PC-9 (cell line): ENCODE measurements at regions not wholly inside any gene's neighbourhood (a gene's known extent, or its start where the extent isn't known, plus 50 kb on each side); places are given as distances from the start of the nearest gene placed in this dataset.
"Not testable (repeated sequence)": the region's sequence is repeated elsewhere in the genome, so short reads cannot be mapped to it uniquely, and the experiment has no call there.

Experiments used
- BruUV-seq: library from RNA; stranded (reverse); fragments of 400-500 nt; replicated peaks from 2 replicates; lab custom pipeline; 2021; lab: Mats Ljungman, UMichigan
- CTCF ChIA-PET: fragments of 300-600 bp; sonication (Branson Sonifier 250); formaldehyde crosslinking; loops from one replicate; lab custom pipeline; 2022; ENCODE audit warnings: antibody characterized with exemption; lab: Charles Lee
- POLR2A ChIA-PET: fragments of 300-600 bp; sonication (Branson Sonifier 250); formaldehyde crosslinking; loops from one replicate; lab custom pipeline; 2022; ENCODE audit warnings: antibody characterized with exemption; ENCODE audit not compliant: unreplicated experiment; lab: Charles Lee
- DNase-seq, 2 experiments: peaks; one replicate each; pipeline versions ENCODE4 v3.0.0 to v3.0.0-alpha.2; 2015 to 2022; ENCODE audit warnings: mixed read lengths in 1 of 2
- H2AFZ ChIP-seq: fragments of 200-600 bp; sonication (generic); 2 replicates; pipeline ENCODE4 v1.8.1; 2017; ENCODE audit warnings: antibody characterized with exemption
- H3F3A ChIP-seq: fragments of 200-600 bp; sonication (generic); 2 replicates; pipeline ENCODE4 v1.8.1; 2017; ENCODE audit warnings: antibody characterized with exemption, mild to moderate bottlenecking, low read depth; ENCODE audit not compliant: insufficient read depth
- H3K27ac ChIP-seq: fragments of 200-600 bp; sonication (generic); 2 replicates; pipeline ENCODE4 v1.6.1; 2016; ENCODE audit warnings: mixed run types
- H3K27me3 ChIP-seq: fragments of 200-600 bp; sonication (generic); 2 replicates; pipeline ENCODE4 v1.6.1; 2016; ENCODE audit warnings: low read depth, mixed run types; ENCODE audit not compliant: insufficient read depth
- H3K36me3 ChIP-seq: fragments of 200-600 bp; sonication (generic); 2 replicates; pipeline ENCODE4 v1.6.1; 2016; ENCODE audit warnings: low read depth, mixed run types
- H3K4me1 ChIP-seq: fragments of 200-600 bp; sonication (generic); replicated peaks from 2 replicates; pipeline ENCODE4 v1.6.1; 2016; ENCODE audit warnings: mixed run types; ENCODE audit not compliant: insufficient read depth
- H3K4me2 ChIP-seq: fragments of 200-600 bp; sonication (generic); 2 replicates; pipeline ENCODE4 v1.6.1; 2017; ENCODE audit warnings: mixed run types
- H3K4me3 ChIP-seq: fragments of 200-600 bp; sonication (generic); 2 replicates; pipeline ENCODE4 v1.6.1; 2016; ENCODE audit warnings: mixed run types
- H3K79me2 ChIP-seq: fragments of 200-600 bp; sonication (generic); 2 replicates; pipeline ENCODE4 v1.6.1; 2017; ENCODE audit warnings: low read depth, mixed run types
- H3K9me2 ChIP-seq: fragments of 200-600 bp; sonication (generic); 2 replicates; pipeline ENCODE4 v1.8.1; 2017; ENCODE audit warnings: mild to moderate bottlenecking; ENCODE audit not compliant: insufficient read depth
- H3K9me3 ChIP-seq: fragments of 200-600 bp; sonication (generic); 2 replicates; pipeline ENCODE4 v1.8.1; 2016; ENCODE audit warnings: low read depth; ENCODE audit not compliant: insufficient read depth
- H4K20me1 ChIP-seq: fragments of 200-600 bp; sonication (generic); 2 replicates; pipeline ENCODE4 v1.8.1; 2017; ENCODE audit not compliant: insufficient read depth
- CTCF ChIP-seq: fragments of 200-600 bp; sonication (generic); conservative IDR thresholded peaks from 2 replicates; pipeline ENCODE4 v1.6.1; 2017; ENCODE audit warnings: mixed run types, antibody characterized with exemption, mild to moderate bottlenecking, moderate library complexity
- EZH2 ChIP-seq: fragments of 200-600 bp; sonication (generic); IDR thresholded peaks from 2 replicates; pipeline ENCODE4 v1.8.0; 2017; ENCODE audit warnings: antibody characterized with exemption, low read depth
- intact Hi-C: fragments of 100-400 bp; cut with micrococcal nuclease; formaldehyde crosslinking; loops from one replicate; pipeline ENCODE4 v1.10.0; 2022; ENCODE audit not compliant: unreplicated experiment

- no peaks in the 10 kb centered on the region for H4K20me1 ChIP-seq
- no peaks in the 10 kb centered on the region for H3K9me2 ChIP-seq
- no peaks in the 10 kb centered on the region for H3K4me1 ChIP-seq
- no peak overlapping the region for H3K4me3 ChIP-seq
- intact Hi-C loops, result no loop called here
- H3F3A ChIP-seq, result no peaks in the 10 kb centered on the region
- H2AFZ ChIP-seq, result no peak overlapping the region
- H3K9me3 ChIP-seq, result no peaks in the 10 kb centered on the region
- no peak for DNase-seq
- ChIA-PET POLR2A (no interaction called here), CTCF (no interaction called here)
- no peaks in the 10 kb centered on the region for H3K36me3 ChIP-seq
- TF ChIP-seq EZH2 (no peak), CTCF (no peak)
- H3K27ac ChIP-seq, result no peak overlapping the region
- no peaks in the 10 kb centered on the region for H3K27me3 ChIP-seq
- BruUV-seq, result no TSS peak
- H3K4me2 ChIP-seq, result no peak overlapping the region
- H3K79me2 ChIP-seq, result no peaks in the 10 kb centered on the region
Observed at GRCh38 chr11:38900211-38900610, 2302.2 kb upstream of the RAG2 start.

- H3K4me3 ChIP-seq, H2AFZ ChIP-seq, intact Hi-C loops, H3K27ac ChIP-seq, H3K79me2 ChIP-seq, H3K27me3 ChIP-seq, POLR2A ChIA-PET, BruUV-seq, H3K9me3 ChIP-seq, H3K4me2 ChIP-seq, H3K36me3 ChIP-seq, DNase-seq, H4K20me1 ChIP-seq, H3F3A ChIP-seq, H3K9me2 ChIP-seq, CTCF ChIA-PET, H3K4me1 ChIP-seq: not testable (repeated sequence)
Observed at GRCh38 chr11:38894201-38894600, 2296.2 kb upstream of the RAG2 start.

- CTCF ChIA-PET, result no interaction called here
- POLR2A ChIA-PET, result no interaction called here
- TF ChIP-seq EZH2 (no peak), CTCF (no peak)
- Histone ChIP-seq H3K36me3 (no peaks in the 10 kb centered on the region), H3K27ac (no peak overlapping the region), H3K4me3 (no peak overlapping the region), H2AFZ (no peak overlapping the region), H4K20me1 (no peaks in the 10 kb centered on the region), H3K4me1 (no peaks in the 10 kb centered on the region), H3K27me3 (no peaks in the 10 kb centered on the region), H3K9me2 (no peaks in the 10 kb centered on the region), H3K79me2 (no peaks in the 10 kb centered on the region), H3F3A (no peaks in the 10 kb centered on the region), H3K4me2 (no peak overlapping the region), H3K9me3 (no peaks in the 10 kb centered on the region)
- DNase-seq, result no peak
- intact Hi-C loops, result no loop called here
- BruUV-seq, result no TSS peak
Observed at GRCh38 chr11:38884145-38884865, 2286.3 kb upstream of the RAG2 start.

- ChIA-PET CTCF (no interaction called here), POLR2A (no interaction called here)
- intact Hi-C loops, result no loop called here
- H3K9me3 ChIP-seq, result no peaks in the 10 kb centered on the region
- H3K4me1 ChIP-seq, result no peaks in the 10 kb centered on the region
- no peak overlapping the region for H2AFZ ChIP-seq
- H3K27me3 ChIP-seq, result no peaks in the 10 kb centered on the region
- no peak overlapping the region for H3K4me3 ChIP-seq
- TF ChIP-seq EZH2 (no peak), CTCF (no peak)
- no peaks in the 10 kb centered on the region for H3K9me2 ChIP-seq
- no peak overlapping the region for H3K4me2 ChIP-seq
- H3K36me3 ChIP-seq, result no peaks in the 10 kb centered on the region
- H3K79me2 ChIP-seq, result no peaks in the 10 kb centered on the region
- H3F3A ChIP-seq, result no peaks in the 10 kb centered on the region
- BruUV-seq, result no TSS peak
- no peak for DNase-seq
- no peaks in the 10 kb centered on the region for H4K20me1 ChIP-seq
- H3K27ac ChIP-seq, result no peak overlapping the region
Observed at GRCh38 chr11:38867338-38867737, 2269.3 kb upstream of the RAG2 start.
